Peyer's patch (tissue), 4 donors: ENCODE measurements at regions not wholly inside any gene's neighbourhood (a gene's known extent, or its start where the extent isn't known, plus 50 kb on each side); places are given as distances from the start of the nearest gene placed in this dataset.

Source experiments
- DNase-seq, 3 donors: peaks; one replicate each; pipeline ENCODE4 v3.0.0-alpha.2; 2017 to 2019
- H3K27ac ChIP-seq, 4 donors: fragments of 200-600 bp; sonication (generic); one replicate each; pipeline ENCODE4 v1.5.1; 2016 to 2019
- H3K27me3 ChIP-seq, 2 donors: fragments of 200-600 bp; sonication (generic); one replicate each; pipeline ENCODE4 v1.5.1; 2019
- H3K36me3 ChIP-seq, 3 donors: fragments of 200-600 bp; sonication (generic); one replicate each; pipeline ENCODE4 v1.5.1; 2016 to 2019
- H3K4me1 ChIP-seq, 4 donors: fragments of 200-600 bp; sonication (generic); one replicate each; pipeline ENCODE4 v1.5.1; 2016 to 2019
- H3K4me3 ChIP-seq, 4 donors: fragments of 200-600 bp; sonication (generic); 1 replicate in 3 of 4; 2 replicates in 1 of 4; pipeline ENCODE4 v1.5.1; 2016 to 2019; ENCODE audit warnings: mild to moderate bottlenecking in 1 of 4
- H3K9me3 ChIP-seq, 4 donors: fragments of 200-600 bp; sonication (generic); one replicate each; pipeline ENCODE4 v1.5.1; 2016 to 2019; ENCODE audit warnings: mild to moderate bottlenecking in 1 of 4
- POLR2A ChIP-seq, 2 donors: fragments of 450-650 bp; IDR thresholded peaks; one replicate each; pipeline ENCODE4 v1.5.1; 2017; ENCODE audit warnings: antibody characterized with exemption in 2 of 2, mild to moderate bottlenecking in 2 of 2, moderate library complexity in 2 of 2
- TF ChIP-seq, protein P1 (sequence below), 6 experiments: fragments of 450-650 bp in 4 of 6; fragments of 200-600 bp in 2 of 6; sonication (generic) in 1 of 6; IDR thresholded peaks; one replicate each; pipeline ENCODE4 v1.5.1; 2017 to 2019; ENCODE audit warnings: antibody characterized with exemption in 6 of 6, mild to moderate bottlenecking in 3 of 6, moderate library complexity in 1 of 6

DNA sequence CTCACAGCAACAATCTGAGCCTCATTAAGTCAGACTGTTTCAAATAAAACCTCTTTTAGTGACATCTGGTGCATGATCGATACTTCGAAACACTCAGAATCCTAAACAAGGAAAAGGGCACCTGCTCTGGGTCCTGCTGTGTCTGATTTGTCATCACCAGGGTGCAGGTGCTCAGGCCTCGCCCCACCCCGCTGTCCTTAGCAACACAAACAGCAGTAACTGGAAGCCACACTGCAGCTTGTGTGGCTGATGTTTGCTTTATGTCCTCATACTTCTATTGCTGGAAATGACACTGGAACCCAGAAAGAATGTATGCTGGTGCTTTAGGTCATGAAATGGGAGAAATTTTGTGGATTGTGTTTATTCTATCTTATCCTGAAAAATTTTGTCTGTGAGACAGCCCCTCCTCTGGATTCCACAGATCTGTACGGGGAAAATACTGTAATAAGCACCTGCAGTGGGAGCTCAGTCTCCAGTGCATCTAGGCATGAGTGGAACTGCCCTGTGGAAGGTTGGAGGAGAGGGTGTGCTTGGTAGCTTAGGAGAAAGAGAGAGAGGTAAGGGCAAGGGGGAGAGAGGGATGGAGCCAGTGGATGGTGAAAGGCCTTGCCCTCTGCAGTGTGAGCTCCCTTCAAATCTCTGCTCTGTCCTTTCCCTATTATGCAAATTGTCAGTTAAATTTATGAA, 284.2 kb downstream of the SMARCA2 start:
- Histone ChIP-seq H3K4me1 (no peaks in the 10 kb centered on the region), H3K27ac (no peak overlapping the region), H3K36me3 (no peaks in the 10 kb centered on the region), H3K9me3 (no peaks in the 10 kb centered on the region), H3K27me3 (no peaks in the 10 kb centered on the region), H3K4me3 (no peak overlapping the region)
- no peak for DNase-seq
- TF ChIP-seq, protein P1, sequence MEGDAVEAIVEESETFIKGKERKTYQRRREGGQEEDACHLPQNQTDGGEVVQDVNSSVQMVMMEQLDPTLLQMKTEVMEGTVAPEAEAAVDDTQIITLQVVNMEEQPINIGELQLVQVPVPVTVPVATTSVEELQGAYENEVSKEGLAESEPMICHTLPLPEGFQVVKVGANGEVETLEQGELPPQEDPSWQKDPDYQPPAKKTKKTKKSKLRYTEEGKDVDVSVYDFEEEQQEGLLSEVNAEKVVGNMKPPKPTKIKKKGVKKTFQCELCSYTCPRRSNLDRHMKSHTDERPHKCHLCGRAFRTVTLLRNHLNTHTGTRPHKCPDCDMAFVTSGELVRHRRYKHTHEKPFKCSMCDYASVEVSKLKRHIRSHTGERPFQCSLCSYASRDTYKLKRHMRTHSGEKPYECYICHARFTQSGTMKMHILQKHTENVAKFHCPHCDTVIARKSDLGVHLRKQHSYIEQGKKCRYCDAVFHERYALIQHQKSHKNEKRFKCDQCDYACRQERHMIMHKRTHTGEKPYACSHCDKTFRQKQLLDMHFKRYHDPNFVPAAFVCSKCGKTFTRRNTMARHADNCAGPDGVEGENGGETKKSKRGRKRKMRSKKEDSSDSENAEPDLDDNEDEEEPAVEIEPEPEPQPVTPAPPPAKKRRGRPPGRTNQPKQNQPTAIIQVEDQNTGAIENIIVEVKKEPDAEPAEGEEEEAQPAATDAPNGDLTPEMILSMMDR (IDR thresholded peaks at IDR 0.05): no peak

DNA sequence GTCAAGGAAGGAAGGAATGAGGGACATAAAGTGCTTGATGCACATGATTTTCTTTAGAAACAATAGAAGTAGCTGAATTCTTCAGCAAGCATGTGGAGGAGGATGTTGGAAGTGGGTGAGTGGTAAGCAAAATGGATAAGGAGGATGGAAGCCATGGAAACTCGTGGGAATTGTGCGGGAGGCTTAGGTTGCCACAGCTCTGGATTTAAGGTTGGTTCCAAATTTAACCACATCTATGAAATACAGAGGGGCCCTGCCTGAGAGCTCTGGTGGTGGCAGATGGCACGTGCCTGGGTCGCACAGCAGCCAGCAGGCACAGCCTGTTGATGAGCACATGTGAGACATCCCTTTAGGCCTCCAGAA, 284.7 kb downstream of the SMARCA2 start:
- Histone ChIP-seq H3K27me3 (no peaks in the 10 kb centered on the region), H3K9me3 (no peaks in the 10 kb centered on the region), H3K27ac (no peak overlapping the region), H3K4me1 (no peaks in the 10 kb centered on the region), H3K36me3 (no peaks in the 10 kb centered on the region), H3K4me3 (no peak overlapping the region)
- DNase-seq: no peak
- TF ChIP-seq, protein P1 (IDR thresholded peaks at IDR 0.05): no peak
- no peak for TF ChIP-seq POLR2A (IDR thresholded peaks at IDR 0.05)

DNA sequence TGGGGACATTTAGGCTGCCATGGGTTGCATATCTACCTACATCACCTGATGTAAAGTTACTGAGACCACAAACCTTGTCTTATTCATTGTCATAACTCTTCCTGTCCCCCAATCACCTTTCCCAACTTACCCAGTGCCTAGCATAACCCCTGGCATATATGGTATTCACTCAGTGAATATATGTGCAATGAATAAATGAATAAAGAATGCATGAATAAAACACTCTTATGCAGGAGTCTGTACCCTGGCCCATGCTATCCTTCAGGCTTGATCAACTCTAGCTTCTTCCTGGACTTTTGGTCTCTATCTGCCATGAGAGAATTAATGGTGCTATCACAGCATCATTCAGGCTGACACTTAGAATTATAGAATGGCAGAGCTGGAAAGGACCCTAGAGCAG, 285.2 kb downstream of the SMARCA2 start:
- Histone ChIP-seq H3K9me3 (no peaks in the 10 kb centered on the region), H3K4me1 (no peaks in the 10 kb centered on the region), H3K27ac (no peak overlapping the region), H3K36me3 (no peaks in the 10 kb centered on the region), H3K27me3 (no peaks in the 10 kb centered on the region), H3K4me3 (no peak overlapping the region)
- no peak for TF ChIP-seq POLR2A (IDR thresholded peaks at IDR 0.05)
- TF ChIP-seq, protein P1 (IDR thresholded peaks at IDR 0.05): no peak
- DNase-seq: no peak

- no peak for TF ChIP-seq POLR2A (IDR thresholded peaks at IDR 0.05)
- TF ChIP-seq, protein P1 (IDR thresholded peaks at IDR 0.05): no peak
- DNase-seq: no peak
- H3K27me3 ChIP-seq: no peaks in the 10 kb centered on the region
- no peak overlapping the region for H3K4me3 ChIP-seq
- no peaks in the 10 kb centered on the region for H3K36me3 ChIP-seq
- no peaks in the 10 kb centered on the region for H3K9me3 ChIP-seq
- H3K4me1 ChIP-seq: no peaks in the 10 kb centered on the region
- no peak overlapping the region for H3K27ac ChIP-seq
Measured at GRCh38 chr9:2302606-2303005, 287.5 kb downstream of the SMARCA2 start.

- TF ChIP-seq, protein P1 (IDR thresholded peaks at IDR 0.05): no peak
- TF ChIP-seq POLR2A (IDR thresholded peaks at IDR 0.05): no peak
- no peak for DNase-seq
- Histone ChIP-seq H3K4me1 (no peaks in the 10 kb centered on the region), H3K27me3 (no peaks in the 10 kb centered on the region), H3K27ac (no peak overlapping the region), H3K36me3 (no peaks in the 10 kb centered on the region), H3K4me3 (no peak overlapping the region), H3K9me3 (no peaks in the 10 kb centered on the region)
Measured at GRCh38 chr9:2303056-2303455, 287.9 kb downstream of the SMARCA2 start.

GRCh38 chr9:2307480-2307879, 292.3 kb downstream of the SMARCA2 start:
- no peaks in the 10 kb centered on the region for H3K36me3 ChIP-seq
- H3K9me3 ChIP-seq: peaks cover 0 to 12% (median 0%) of the 10 kb centered on the region in 4 donors
- DNase-seq: no peak
- TF ChIP-seq, protein P1 (IDR thresholded peaks at IDR 0.05): no peak
- TF ChIP-seq POLR2A (IDR thresholded peaks at IDR 0.05): no peak
- H3K27me3 ChIP-seq: no peaks in the 10 kb centered on the region
- no peak overlapping the region for H3K27ac ChIP-seq
- H3K4me3 ChIP-seq: no peak overlapping the region
- H3K4me1 ChIP-seq: no peaks in the 10 kb centered on the region
